Hepatocyte (in vitro differentiated cells): ENCODE measurements at regions not wholly inside any gene's neighbourhood (a gene's known extent, or its start where the extent isn't known, plus 50 kb on each side); places are given as distances from the start of the nearest gene placed in this dataset.

Experiments used
- EZH2 ChIP-seq: fragments of 200-600 bp; sonication (generic); IDR thresholded peaks from 2 replicates; pipeline ENCODE4 v1.6.1; 2016; ENCODE audit warnings: antibody characterized with exemption, mild to moderate bottlenecking, borderline replicate concordance
- TF ChIP-seq, protein P1 (sequence below): fragments of 200-600 bp; sonication (generic); IDR thresholded peaks from 2 replicates; pipeline ENCODE4 v1.5.1; 2016; ENCODE audit warnings: antibody characterized with exemption, mild to moderate bottlenecking; ENCODE audit not compliant: poor library complexity

DNA sequence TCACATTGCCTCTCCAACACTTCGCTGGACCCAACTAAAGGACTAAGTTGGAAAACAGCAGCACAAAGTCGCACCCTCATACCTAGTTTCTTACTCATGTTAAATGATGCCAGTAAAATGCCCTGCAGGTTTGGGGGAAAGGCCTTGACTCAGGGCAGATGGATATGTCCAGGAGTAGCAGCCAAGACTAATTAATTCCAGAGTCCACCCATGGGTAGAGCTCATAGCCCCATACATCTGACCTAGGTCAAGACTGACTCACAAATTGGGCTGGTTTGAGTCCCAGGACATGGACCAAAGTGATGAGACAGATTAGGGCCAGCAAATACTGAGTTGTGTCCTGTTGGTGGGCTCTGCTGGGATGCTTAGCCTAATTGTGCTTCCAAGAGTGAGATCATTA is 224.0 kb upstream of the BTG1 start:
- TF ChIP-seq, protein P1, sequence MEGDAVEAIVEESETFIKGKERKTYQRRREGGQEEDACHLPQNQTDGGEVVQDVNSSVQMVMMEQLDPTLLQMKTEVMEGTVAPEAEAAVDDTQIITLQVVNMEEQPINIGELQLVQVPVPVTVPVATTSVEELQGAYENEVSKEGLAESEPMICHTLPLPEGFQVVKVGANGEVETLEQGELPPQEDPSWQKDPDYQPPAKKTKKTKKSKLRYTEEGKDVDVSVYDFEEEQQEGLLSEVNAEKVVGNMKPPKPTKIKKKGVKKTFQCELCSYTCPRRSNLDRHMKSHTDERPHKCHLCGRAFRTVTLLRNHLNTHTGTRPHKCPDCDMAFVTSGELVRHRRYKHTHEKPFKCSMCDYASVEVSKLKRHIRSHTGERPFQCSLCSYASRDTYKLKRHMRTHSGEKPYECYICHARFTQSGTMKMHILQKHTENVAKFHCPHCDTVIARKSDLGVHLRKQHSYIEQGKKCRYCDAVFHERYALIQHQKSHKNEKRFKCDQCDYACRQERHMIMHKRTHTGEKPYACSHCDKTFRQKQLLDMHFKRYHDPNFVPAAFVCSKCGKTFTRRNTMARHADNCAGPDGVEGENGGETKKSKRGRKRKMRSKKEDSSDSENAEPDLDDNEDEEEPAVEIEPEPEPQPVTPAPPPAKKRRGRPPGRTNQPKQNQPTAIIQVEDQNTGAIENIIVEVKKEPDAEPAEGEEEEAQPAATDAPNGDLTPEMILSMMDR: no peak
- no peak for TF ChIP-seq EZH2
